WTC11 (cell line): ENCODE measurements at regions not wholly inside any gene's neighbourhood (a gene's known extent, or its start where the extent isn't known, plus 50 kb on each side); places are given as distances from the start of the nearest gene placed in this dataset.
A peak's percentile ranks its signal among the peaks of the same experiment; 100 is the strongest.

Source experiments
- ATAC-seq: fragments of 200-7000 bp; cut with Tn5 transposase; 2 replicates; pipeline ENCODE4 v1.10.0; 2021; ENCODE audit warnings: mild to moderate bottlenecking, moderate library complexity
- CTCF ChIA-PET: fragments of 300-600 bp; sonication (Branson Sonifier 250); formaldehyde crosslinking; loops from one replicate; lab custom pipeline; 2021; ENCODE audit warnings: antibody characterized with exemption; lab: Charles Lee
- POLR2A ChIA-PET: fragments of 350-600 bp; sonication (Branson Sonifier 250); formaldehyde crosslinking; loops from one replicate; lab custom pipeline; 2021; ENCODE audit warnings: antibody characterized with exemption; lab: Charles Lee
- DNase-seq: peaks from one replicate; pipeline ENCODE4 v3.0.0; 2021; ENCODE audit warnings: low spot score
- H3K27ac Mint-ChIP-seq: 2 replicates; pipeline ENCODE4 v1.8.0; 2021; ENCODE audit warnings: mixed read lengths
- H3K27me3 Mint-ChIP-seq: 2 replicates; pipeline ENCODE4 v1.8.0; 2021; ENCODE audit warnings: low read depth, mild to moderate bottlenecking, moderate library complexity, mixed read lengths
- H3K36me3 Mint-ChIP-seq: 2 replicates; pipeline ENCODE4 v1.8.0; 2021; ENCODE audit warnings: mixed read lengths
- H3K4me1 Mint-ChIP-seq: 2 replicates; pipeline ENCODE4 v1.8.0; 2022; ENCODE audit warnings: mixed read lengths
- H3K4me3 Mint-ChIP-seq: 2 replicates; pipeline ENCODE4 v1.8.0; 2021; ENCODE audit warnings: mild to moderate bottlenecking, moderate library complexity, mixed read lengths
- H3K9me3 Mint-ChIP-seq: 2 replicates; pipeline ENCODE4 v1.8.0; 2021; ENCODE audit warnings: mixed read lengths
- ETV6 ChIP-seq: sonication (generic); formaldehyde crosslinking; IDR thresholded peaks from 2 replicates; pipeline ENCODE4 v1.8.1; 2022; ENCODE audit warnings: mild to moderate bottlenecking, missing genetic modification reagents
- FOXP1 ChIP-seq: sonication (generic); formaldehyde crosslinking; IDR thresholded peaks from 2 replicates; pipeline ENCODE4 v1.8.0; 2022; ENCODE audit warnings: missing genetic modification reagents, mild to moderate bottlenecking, moderate library complexity, borderline replicate concordance
- GABPB1 ChIP-seq: sonication (generic); formaldehyde crosslinking; IDR thresholded peaks from 2 replicates; pipeline ENCODE4 v1.8.1; 2023; ENCODE audit warnings: mild to moderate bottlenecking, missing genetic modification reagents
- JUN ChIP-seq: sonication (generic); formaldehyde crosslinking; IDR thresholded peaks from 2 replicates; pipeline ENCODE4 v1.8.0; 2023; ENCODE audit warnings: mild to moderate bottlenecking, missing genetic modification reagents
- NR3C1 ChIP-seq: sonication (generic); formaldehyde crosslinking; conservative IDR thresholded peaks from 2 replicates; pipeline ENCODE4 v1.8.1; 2023; ENCODE audit warnings: low read depth, mild to moderate bottlenecking, missing genetic modification reagents
- RORB ChIP-seq: fragments of 250-450 bp; sonication (Bioruptor Pico); IDR thresholded peaks from 2 replicates; pipeline ENCODE4 v1.9.0; 2021; ENCODE audit warnings: mild to moderate bottlenecking
- ZNF219 ChIP-seq: sonication (generic); formaldehyde crosslinking; IDR thresholded peaks from 2 replicates; pipeline ENCODE4 v1.8.0; 2023; ENCODE audit warnings: missing genetic modification reagents, mild to moderate bottlenecking, borderline replicate concordance
- TF ChIP-seq, protein P1 (sequence below): fragments of 250-450 bp; sonication (Bioruptor Pico); IDR thresholded peaks from 2 replicates; pipeline ENCODE4 v1.9.0; 2021; ENCODE audit warnings: mild to moderate bottlenecking
- TF ChIP-seq, protein P2 (sequence below): sonication (generic); formaldehyde crosslinking; IDR thresholded peaks from 2 replicates; pipeline ENCODE4 v1.8.1; 2023; ENCODE audit warnings: mild to moderate bottlenecking, missing genetic modification reagents, borderline replicate concordance
- TF ChIP-seq, protein P3 (sequence below): sonication (generic); formaldehyde crosslinking; IDR thresholded peaks from 2 replicates; pipeline ENCODE4 v1.8.0; 2022; ENCODE audit warnings: mild to moderate bottlenecking, missing genetic modification reagents
- TF ChIP-seq, protein P4 (sequence below): sonication (generic); formaldehyde crosslinking; IDR thresholded peaks from 2 replicates; pipeline ENCODE4 v1.8.1; 2022; ENCODE audit warnings: missing genetic modification reagents, borderline replicate concordance
- TF ChIP-seq, protein P5 (sequence below): sonication (generic); formaldehyde crosslinking; IDR thresholded peaks from 2 replicates; pipeline ENCODE4 v1.8.1; 2022; ENCODE audit warnings: low read depth, missing genetic modification reagents, borderline replicate concordance
- TF ChIP-seq, protein P6 (sequence below): sonication (generic); formaldehyde crosslinking; IDR thresholded peaks from 2 replicates; pipeline ENCODE4 v1.8.0; 2023; ENCODE audit warnings: mild to moderate bottlenecking, missing genetic modification reagents
- TF ChIP-seq, protein P7 (sequence below): sonication (generic); formaldehyde crosslinking; IDR thresholded peaks from 2 replicates; pipeline ENCODE4 v1.8.1; 2023; ENCODE audit warnings: mild to moderate bottlenecking, missing genetic modification reagents, moderate library complexity
- TF ChIP-seq, protein P8 (sequence below): sonication (generic); formaldehyde crosslinking; IDR thresholded peaks from 2 replicates; pipeline ENCODE4 v1.8.1; 2022; ENCODE audit warnings: mild to moderate bottlenecking, missing genetic modification reagents, moderate library complexity, borderline replicate concordance

DNA sequence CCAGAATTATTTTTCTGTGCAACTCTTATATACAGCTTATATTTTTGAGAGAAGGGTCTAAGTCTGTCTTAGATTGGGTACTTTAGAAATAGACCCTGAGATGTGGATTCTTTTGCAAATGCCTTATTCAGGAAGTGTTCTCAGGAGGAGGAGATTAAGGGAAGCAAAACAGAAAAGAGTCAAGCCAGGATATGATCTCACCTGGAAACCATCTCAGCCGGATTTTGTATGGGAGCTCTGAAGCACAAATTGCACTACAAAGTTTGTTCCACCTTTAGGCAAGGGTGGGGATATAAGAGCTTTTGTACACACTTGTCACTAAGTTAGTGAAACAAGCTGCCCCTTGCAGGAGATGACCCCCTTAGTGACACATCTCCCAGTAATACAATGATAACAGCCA is 121.2 kb upstream of the GRPR start:
- ATAC-seq: peak; percentile 41; the same call in 1 of the 2 replicates
- Mint-ChIP-seq H3K27ac (no peak overlapping the region), H3K4me1 (peaks cover 6% of the 10 kb centered on the region; the same call in 1 of the 2 replicates), H3K9me3 (peaks cover 29% of the 10 kb centered on the region), H3K4me3 (no peak overlapping the region), H3K27me3 (no peaks in the 10 kb centered on the region), H3K36me3 (peaks cover 14% of the 10 kb centered on the region)
- TF ChIP-seq, protein P1, sequence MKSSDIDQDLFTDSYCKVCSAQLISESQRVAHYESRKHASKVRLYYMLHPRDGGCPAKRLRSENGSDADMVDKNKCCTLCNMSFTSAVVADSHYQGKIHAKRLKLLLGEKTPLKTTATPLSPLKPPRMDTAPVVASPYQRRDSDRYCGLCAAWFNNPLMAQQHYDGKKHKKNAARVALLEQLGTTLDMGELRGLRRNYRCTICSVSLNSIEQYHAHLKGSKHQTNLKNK: no peak
- TF ChIP-seq FOXP1 (CRISPR knock-in tag): no peak
- no peak for TF ChIP-seq RORB (CRISPR knock-in tag)
- TF ChIP-seq, protein P2, sequence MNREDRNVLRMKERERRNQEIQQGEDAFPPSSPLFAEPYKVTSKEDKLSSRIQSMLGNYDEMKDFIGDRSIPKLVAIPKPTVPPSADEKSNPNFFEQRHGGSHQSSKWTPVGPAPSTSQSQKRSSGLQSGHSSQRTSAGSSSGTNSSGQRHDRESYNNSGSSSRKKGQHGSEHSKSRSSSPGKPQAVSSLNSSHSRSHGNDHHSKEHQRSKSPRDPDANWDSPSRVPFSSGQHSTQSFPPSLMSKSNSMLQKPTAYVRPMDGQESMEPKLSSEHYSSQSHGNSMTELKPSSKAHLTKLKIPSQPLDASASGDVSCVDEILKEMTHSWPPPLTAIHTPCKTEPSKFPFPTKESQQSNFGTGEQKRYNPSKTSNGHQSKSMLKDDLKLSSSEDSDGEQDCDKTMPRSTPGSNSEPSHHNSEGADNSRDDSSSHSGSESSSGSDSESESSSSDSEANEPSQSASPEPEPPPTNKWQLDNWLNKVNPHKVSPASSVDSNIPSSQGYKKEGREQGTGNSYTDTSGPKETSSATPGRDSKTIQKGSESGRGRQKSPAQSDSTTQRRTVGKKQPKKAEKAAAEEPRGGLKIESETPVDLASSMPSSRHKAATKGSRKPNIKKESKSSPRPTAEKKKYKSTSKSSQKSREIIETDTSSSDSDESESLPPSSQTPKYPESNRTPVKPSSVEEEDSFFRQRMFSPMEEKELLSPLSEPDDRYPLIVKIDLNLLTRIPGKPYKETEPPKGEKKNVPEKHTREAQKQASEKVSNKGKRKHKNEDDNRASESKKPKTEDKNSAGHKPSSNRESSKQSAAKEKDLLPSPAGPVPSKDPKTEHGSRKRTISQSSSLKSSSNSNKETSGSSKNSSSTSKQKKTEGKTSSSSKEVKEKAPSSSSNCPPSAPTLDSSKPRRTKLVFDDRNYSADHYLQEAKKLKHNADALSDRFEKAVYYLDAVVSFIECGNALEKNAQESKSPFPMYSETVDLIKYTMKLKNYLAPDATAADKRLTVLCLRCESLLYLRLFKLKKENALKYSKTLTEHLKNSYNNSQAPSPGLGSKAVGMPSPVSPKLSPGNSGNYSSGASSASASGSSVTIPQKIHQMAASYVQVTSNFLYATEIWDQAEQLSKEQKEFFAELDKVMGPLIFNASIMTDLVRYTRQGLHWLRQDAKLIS: no peak
- TF ChIP-seq, protein P3, sequence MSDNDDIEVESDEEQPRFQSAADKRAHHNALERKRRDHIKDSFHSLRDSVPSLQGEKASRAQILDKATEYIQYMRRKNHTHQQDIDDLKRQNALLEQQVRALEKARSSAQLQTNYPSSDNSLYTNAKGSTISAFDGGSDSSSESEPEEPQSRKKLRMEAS (CRISPR knock-in tag): no peak
- TF ChIP-seq, protein P4, sequence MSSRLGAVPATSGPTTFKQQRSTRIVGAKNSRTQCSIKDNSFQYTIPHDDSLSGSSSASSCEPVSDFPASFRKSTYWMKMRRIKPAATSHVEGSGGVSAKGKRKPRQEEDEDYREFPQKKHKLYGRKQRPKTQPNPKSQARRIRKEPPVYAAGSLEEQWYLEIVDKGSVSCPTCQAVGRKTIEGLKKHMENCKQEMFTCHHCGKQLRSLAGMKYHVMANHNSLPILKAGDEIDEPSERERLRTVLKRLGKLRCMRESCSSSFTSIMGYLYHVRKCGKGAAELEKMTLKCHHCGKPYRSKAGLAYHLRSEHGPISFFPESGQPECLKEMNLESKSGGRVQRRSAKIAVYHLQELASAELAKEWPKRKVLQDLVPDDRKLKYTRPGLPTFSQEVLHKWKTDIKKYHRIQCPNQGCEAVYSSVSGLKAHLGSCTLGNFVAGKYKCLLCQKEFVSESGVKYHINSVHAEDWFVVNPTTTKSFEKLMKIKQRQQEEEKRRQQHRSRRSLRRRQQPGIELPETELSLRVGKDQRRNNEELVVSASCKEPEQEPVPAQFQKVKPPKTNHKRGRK (CRISPR knock-in tag): no peak
- TF ChIP-seq, protein P5, sequence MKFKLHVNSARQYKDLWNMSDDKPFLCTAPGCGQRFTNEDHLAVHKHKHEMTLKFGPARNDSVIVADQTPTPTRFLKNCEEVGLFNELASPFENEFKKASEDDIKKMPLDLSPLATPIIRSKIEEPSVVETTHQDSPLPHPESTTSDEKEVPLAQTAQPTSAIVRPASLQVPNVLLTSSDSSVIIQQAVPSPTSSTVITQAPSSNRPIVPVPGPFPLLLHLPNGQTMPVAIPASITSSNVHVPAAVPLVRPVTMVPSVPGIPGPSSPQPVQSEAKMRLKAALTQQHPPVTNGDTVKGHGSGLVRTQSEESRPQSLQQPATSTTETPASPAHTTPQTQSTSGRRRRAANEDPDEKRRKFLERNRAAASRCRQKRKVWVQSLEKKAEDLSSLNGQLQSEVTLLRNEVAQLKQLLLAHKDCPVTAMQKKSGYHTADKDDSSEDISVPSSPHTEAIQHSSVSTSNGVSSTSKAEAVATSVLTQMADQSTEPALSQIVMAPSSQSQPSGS (CRISPR knock-in tag): no peak
- TF ChIP-seq NR3C1 (CRISPR knock-in tag): no peak
- no peak for TF ChIP-seq ZNF219 (CRISPR knock-in tag)
- no peak for DNase-seq
- ChIA-PET CTCF (no interaction called here), POLR2A (no interaction called here)

DNA sequence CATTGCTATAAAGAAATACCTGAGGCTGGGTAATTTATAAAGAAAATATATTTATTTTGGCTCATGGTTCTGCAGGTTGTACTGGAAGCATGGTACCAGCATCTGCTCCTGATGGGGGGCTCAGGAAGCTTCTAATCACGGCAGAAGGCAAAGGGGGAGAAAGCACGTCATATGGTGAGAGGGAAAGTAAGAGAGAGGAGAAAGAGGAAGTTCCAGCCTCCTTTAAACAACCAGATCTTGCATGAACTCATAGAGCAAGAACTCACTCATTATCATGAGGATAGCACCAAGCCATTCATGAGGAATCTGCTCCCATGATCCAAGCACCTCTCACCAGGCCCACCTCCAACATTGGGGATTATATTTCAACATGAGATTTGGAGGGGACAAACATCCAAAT is 125.0 kb upstream of the GRPR start:
- POLR2A ChIA-PET: no interaction called here
- DNase-seq (no peak), ATAC-seq (no peak)
- Mint-ChIP-seq H3K9me3 (peaks cover 39% of the 10 kb centered on the region), H3K27me3 (no peaks in the 10 kb centered on the region; the same call in 1 of the 2 replicates), H3K27ac (no peak overlapping the region), H3K36me3 (peaks cover 17% of the 10 kb centered on the region), H3K4me1 (peaks cover 6% of the 10 kb centered on the region; the same call in 1 of the 2 replicates), H3K4me3 (no peak overlapping the region)
- CTCF ChIA-PET: no interaction called here
- TF ChIP-seq, protein P6, sequence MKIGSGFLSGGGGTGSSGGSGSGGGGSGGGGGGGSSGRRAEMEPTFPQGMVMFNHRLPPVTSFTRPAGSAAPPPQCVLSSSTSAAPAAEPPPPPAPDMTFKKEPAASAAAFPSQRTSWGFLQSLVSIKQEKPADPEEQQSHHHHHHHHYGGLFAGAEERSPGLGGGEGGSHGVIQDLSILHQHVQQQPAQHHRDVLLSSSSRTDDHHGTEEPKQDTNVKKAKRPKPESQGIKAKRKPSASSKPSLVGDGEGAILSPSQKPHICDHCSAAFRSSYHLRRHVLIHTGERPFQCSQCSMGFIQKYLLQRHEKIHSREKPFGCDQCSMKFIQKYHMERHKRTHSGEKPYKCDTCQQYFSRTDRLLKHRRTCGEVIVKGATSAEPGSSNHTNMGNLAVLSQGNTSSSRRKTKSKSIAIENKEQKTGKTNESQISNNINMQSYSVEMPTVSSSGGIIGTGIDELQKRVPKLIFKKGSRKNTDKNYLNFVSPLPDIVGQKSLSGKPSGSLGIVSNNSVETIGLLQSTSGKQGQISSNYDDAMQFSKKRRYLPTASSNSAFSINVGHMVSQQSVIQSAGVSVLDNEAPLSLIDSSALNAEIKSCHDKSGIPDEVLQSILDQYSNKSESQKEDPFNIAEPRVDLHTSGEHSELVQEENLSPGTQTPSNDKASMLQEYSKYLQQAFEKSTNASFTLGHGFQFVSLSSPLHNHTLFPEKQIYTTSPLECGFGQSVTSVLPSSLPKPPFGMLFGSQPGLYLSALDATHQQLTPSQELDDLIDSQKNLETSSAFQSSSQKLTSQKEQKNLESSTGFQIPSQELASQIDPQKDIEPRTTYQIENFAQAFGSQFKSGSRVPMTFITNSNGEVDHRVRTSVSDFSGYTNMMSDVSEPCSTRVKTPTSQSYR (CRISPR knock-in tag): no peak
- TF ChIP-seq GABPB1 (CRISPR knock-in tag) (no peak), JUN (CRISPR knock-in tag) (no peak), ETV6 (CRISPR knock-in tag) (no peak)
- TF ChIP-seq, protein P7, sequence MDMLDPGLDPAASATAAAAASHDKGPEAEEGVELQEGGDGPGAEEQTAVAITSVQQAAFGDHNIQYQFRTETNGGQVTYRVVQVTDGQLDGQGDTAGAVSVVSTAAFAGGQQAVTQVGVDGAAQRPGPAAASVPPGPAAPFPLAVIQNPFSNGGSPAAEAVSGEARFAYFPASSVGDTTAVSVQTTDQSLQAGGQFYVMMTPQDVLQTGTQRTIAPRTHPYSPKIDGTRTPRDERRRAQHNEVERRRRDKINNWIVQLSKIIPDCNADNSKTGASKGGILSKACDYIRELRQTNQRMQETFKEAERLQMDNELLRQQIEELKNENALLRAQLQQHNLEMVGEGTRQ (CRISPR knock-in tag): no peak
- TF ChIP-seq, protein P8, sequence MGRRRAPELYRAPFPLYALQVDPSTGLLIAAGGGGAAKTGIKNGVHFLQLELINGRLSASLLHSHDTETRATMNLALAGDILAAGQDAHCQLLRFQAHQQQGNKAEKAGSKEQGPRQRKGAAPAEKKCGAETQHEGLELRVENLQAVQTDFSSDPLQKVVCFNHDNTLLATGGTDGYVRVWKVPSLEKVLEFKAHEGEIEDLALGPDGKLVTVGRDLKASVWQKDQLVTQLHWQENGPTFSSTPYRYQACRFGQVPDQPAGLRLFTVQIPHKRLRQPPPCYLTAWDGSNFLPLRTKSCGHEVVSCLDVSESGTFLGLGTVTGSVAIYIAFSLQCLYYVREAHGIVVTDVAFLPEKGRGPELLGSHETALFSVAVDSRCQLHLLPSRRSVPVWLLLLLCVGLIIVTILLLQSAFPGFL (CRISPR knock-in tag): no peak
- TF ChIP-seq, protein P1: no peak
- TF ChIP-seq, protein P3 (CRISPR knock-in tag): no peak
